Sciatic nerve (tissue), 2 donors: ENCODE measurements at regions not wholly inside any gene's neighbourhood (a gene's known extent, or its start where the extent isn't known, plus 50 kb on each side); places are given as distances from the start of the nearest gene placed in this dataset.
"Not testable (repeated sequence)": the region's sequence is repeated elsewhere in the genome, so short reads cannot be mapped to it uniquely, and the experiment has no call there.

Experiments
- ATAC-seq: fragments of 200-7000 bp; cut with Tn5 transposase; one replicate; pipeline ENCODE4 v1.9.1; 2020; ENCODE audit warnings: mild to moderate bottlenecking, moderate library complexity
- DNase-seq: peaks from one replicate; pipeline ENCODE4 v3.0.0-alpha.2; 2020; ENCODE audit warnings: low spot score
- intact Hi-C: fragments of 100-400 bp; cut with DNase I; formaldehyde crosslinking; loops from one replicate; pipeline ENCODE4 v1.14.2; 2022
- donor health status: DM: no; HTN: no; CAD: no.
- donor health status: DM: no; HTN: no; CAD: no.

DNA sequence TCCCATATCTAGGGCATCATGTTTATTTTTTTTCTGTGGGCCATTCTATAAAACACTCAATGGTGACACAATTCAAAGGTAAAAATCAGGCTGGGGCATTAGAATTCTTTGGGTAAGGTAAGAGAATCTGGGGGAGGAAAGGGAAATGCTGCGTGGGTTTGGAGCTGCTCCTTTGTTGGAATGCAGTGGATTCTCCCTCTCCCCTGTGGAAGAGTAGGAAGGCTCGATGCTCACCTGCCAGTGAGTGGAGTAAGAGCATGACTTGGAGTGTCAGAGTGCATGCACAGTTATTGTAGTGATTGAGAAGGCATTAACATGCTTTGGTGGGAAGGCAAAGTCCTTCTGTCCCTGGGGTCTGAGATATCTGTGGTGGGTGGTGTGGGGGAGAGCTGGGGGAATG is 280.0 kb downstream of the PDCD6IP start:
- ATAC-seq: no peak
- intact Hi-C loops: no loop called here
- DNase-seq: no peak

DNA sequence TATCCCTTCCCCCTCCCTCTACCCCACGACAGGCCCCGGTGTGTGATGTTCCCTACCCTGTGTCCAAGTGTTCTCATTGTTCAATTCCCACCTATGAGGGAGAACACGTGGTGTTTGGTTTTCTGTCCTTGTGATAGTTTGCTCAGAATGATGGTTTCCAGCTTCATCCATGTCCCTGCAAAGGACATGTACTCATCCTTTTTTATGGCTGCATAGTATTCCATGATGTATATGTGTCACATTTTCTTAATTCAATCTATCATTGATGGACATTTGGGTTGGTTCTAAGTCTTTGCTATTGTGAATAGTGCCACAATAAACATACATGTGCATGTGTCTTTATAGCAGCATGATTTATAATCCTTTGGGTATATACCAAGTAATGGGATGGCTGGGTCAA is 281.4 kb downstream of the PDCD6IP start:
- intact Hi-C loops: not testable (repeated sequence)

DNA sequence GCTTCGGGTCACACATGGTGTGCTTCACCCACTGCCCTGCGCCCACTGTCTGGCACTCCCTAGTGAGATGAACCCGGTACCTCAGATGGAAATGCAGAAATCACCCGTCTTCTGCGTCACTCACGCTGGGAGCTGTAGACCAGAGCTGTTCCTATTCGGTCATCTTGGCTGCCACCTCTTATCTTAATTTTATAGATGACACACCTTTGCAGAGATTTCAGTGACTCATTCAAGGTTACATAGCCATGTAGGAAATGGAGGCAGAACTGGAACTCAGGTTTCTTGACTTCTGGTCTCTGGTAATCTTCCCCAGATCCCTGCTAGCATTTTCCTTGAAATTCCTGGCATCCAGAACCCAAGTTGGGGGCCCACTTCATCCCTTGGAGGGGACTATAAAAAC is 291.9 kb downstream of the PDCD6IP start:
- ATAC-seq, DNase-seq, intact Hi-C loops: not testable (repeated sequence)

More for the DNA sequence above, 281.4 kb downstream of the PDCD6IP start:
- not testable (repeated sequence) for ATAC-seq, DNase-seq

DNA sequence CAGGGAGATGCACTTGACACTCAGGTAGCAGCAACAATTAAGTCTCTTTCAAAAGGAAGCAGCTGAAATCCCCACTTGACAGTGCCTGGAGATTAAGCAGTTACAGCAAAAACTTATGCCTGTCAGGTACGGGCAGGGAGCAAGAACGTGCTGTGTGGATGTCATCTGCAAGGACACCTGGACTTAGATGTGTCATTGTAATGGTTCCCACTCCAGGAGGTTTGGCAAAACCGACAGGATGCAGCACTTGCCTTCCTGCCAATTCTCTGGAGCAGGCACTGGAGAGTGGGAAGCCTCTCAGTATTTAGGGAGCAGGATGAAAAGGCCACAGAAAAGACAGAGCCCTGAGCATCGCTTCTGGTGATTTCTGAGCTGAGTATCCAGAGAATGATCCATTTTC is 292.4 kb downstream of the PDCD6IP start:
- DNase-seq: no peak
- intact Hi-C loops: no loop called here
- ATAC-seq: no peak

DNA sequence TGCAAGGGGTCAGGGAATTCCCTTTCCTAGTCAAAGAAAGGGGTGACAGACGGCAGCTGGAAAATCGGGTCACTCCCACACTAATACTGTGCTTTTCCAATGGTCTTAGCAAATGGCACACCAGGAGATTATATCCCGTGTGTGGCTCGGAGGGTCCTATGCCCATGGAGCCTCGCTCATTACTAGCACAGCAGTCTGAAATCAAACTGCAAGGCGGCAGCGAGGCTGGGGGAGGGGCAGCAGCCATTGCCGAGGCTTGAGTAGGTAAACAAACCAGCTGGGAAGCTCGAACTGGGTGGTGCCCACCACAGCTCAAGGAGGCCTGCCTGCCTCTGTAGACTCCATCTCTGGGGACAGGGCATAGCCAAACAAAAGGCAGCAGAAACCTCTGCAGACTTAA is 295.9 kb downstream of the PDCD6IP start:
- intact Hi-C loops, DNase-seq, ATAC-seq: not testable (repeated sequence)

DNA sequence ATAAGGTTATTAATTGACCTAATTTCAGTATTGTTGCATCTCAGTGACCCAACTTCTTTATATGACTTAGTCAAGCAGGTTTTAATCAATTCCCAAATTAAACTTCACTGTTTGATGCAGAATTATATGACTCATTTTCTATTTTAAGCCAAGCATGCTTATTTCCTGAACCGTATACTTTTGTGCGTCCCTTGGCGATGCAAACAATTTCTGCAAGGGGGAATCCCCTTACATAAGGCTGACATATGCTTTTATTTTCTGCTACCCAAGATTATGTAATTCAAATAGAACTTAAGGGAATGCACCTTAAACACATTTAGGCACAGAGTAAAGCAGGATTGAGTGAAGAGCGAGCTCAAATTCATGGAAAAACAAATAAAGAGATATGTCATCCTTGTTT is 303.9 kb downstream of the PDCD6IP start:
- no peak for DNase-seq
- no peak for ATAC-seq
- intact Hi-C loops: no loop called here

DNA sequence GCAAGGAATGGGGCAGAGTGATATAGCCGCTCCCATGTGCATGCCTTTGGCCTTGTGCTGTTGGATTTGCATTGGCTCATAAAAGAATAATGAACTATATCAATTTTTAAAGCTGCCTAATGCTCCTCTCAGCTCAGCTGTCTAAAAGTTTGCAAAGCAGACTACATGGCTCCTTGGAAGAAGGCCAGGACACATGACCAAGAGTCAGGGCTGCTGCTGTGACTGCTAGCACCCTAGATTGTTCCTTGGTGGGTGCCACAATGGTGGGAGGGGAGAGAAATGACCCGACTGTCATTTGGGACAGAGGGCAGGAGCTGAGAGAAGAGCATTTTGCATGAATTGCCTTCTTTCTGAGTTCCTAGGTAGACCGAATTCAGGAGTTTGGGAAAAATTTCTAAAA is 307.9 kb downstream of the PDCD6IP start:
- ATAC-seq: no peak
- intact Hi-C loops: no loop called here
- no peak for DNase-seq

DNA sequence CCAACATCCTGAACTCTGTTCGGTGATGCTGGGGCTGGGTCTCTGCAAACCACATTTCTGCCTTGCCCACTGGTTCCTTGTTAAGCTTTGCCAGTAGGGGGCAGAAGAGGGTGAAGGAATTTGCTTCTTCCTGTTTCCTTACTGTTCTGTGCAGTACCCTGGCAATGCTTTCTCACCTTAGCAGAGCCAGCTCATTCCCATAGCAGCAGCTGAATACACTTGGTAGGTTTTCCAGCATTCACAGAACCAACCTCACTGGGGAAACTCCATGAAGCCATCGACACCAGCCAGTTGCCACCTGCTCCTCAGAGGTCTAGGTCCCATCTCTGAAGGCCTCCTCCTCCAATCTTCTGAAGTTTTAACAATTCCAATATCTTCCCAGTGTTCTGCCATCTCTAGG is 308.4 kb downstream of the PDCD6IP start:
- intact Hi-C loops: no loop called here
- ATAC-seq (no peak), DNase-seq (no peak)

DNA sequence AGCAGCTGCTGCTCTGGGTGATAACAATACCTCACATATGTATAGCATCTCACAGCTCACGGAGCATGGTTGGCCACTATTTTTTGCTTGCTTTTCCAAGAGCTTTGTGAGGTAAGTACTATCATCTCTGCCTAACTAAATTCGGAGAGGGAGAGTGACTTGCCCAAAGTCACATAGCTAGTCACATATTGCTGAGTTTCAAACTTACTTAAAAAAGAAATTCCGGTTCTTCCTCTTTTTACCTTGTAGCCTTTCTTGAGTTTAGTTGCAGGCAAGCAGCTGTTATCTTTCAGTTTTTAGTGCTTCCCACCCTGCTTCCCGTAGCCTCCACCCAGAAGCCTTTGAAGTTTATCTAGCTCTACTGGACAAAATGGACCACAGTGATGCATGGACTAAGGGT is 309.2 kb downstream of the PDCD6IP start:
- no peak for ATAC-seq
- intact Hi-C loops: no loop called here
- DNase-seq: no peak

DNA sequence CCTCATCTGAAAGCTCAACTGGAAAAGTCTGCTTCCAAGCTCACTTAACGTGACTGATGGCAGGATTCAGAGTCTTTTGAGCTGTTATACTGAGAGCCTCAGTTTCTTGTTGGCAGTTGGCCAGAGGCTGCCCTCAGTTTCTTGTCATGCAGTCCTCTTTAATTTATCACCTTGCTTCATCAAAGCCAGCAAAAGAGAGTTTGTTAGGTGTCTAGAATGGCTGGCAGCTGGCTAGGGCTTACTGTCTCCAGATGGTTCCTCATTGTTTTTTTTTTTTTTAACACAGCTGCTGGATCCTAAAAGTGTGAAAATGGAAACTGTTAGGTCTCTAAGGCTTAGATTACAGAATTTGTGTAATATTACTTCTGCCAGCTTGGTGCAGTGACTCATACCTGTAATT is 310.6 kb downstream of the PDCD6IP start:
- intact Hi-C loops: no loop called here
- ATAC-seq: no peak
- DNase-seq: no peak

DNA sequence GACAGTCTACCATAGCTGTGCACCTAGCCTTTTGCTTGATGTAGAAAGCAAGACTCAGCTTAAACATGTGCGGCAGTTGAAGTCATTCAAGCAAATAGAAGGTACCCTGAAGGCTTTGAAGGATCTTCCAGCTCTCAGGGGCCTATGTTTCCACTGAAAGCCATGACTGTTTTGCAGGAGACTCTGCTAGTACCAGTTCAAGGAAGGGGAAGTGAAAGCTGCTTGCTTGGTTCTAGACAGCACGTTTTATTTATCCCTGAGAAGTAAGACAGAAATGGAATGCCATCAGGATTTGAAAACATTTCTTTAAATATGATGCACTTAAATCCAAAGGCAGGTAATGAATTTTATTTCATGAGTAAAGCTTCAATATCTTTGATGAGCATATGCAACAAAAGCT is 311.4 kb downstream of the PDCD6IP start:
- intact Hi-C loops: no loop called here
- DNase-seq: no peak
- ATAC-seq: no peak

DNA sequence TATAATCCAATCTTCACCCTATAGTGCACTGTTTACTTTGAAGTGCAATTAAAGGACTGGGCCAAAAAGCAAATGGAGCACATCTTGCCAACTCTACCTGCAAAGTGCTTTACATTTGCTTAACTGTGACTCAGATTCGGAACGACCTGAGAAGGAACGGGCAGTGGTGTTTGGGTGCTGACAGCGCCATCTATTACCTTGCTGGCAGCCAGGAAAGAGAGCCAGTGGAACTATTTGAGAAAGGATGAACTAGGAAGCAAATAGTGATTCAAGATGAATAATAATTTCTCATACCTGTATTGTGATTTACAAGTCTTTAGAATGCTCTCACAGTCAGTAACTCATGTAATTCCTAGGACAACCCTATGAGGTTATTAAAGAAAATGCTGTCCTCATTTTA is 312.9 kb downstream of the PDCD6IP start:
- ATAC-seq (no peak), DNase-seq (no peak)
- intact Hi-C loops: no loop called here

DNA sequence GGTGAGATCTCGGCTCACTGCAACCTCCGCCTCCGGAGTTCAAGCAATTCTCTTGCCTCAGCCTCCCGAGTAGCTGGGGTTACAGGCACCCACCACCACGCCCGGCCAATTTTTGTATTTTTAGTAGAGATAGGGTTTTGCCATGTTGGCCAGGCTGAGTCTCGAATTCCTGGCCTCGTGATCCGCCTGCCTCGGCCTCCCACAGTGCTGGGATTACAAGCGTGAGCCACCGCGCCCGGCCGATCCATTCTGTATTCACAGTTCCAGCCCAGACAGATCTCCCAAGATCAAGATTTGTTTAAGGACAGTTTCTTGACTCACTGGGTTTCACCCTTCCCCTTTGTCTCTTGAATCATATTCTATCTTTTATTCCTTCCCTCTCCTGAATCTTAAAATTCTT is 313.8 kb downstream of the PDCD6IP start:
- ATAC-seq, DNase-seq, intact Hi-C loops: not testable (repeated sequence)

DNA sequence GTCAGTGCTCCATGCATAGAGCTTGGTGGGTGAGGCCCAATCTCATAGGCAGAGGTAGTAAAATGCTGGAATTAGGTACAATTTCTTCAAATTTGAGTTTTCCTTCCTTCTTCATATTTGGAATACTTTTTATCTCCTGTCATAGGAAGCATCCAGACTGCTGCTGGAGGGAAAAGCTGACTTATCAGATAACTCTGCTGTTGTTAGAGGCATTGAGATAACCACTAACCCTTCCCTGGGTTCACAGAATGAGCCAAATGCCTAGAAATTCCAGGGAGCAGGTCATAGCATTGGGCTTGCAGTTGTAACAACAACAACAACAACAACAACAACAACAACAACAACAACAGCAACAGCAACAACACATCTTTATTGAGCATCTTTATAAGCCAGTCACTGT is 332.7 kb downstream of the PDCD6IP start:
- DNase-seq (no peak), ATAC-seq (no peak)
- intact Hi-C loops: no loop called here

DNA sequence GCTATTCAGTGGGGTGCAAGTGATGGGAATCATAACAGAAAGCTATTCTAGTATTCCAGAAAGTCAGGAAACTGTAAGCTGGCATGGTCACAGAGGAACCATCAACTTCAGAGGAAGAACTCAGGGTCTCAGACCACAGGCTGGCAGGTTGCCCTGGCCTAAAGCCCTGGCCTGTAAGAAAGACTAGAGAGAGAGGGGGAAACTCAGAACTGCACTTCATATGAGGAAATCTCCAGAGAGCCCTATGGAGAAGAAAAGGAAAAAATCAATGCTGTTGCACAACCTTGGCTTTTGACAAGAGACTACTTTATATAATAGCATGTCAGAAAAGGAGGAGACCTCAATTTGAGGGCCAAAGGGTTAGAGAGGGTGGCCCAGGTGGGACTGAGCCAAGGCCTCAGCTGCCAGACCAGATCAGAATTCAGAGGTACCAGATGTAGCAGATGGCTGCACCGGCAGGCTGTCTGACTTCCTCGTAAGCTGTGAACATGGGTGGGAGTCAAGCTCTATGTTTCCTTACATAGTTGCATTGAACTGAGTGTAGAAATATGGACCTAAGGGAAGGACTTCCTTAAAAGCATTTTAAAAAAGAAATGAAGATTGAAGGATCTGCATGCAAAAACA is 333.8 kb downstream of the PDCD6IP start:
- ATAC-seq (peak; percentile 63), DNase-seq (no peak)
- intact Hi-C loops: no loop called here

DNA sequence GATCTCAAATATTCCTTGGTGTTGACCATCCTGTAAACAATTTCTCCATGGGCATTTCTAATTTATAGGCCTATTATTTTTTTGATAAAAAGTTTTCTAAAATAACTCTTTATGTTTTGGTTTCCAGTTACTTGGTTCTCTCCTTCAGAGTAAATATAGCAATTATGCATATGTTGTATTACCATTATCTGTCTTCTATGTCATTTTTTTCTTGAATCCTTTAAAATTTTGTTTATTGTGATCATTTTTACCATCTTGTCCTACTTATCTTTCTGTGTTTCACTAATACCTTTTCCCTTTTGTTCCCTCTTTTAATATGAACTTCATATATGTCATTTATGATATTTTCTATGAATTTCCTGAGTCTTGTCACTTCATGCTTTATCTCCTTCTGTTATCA is 341.1 kb downstream of the PDCD6IP start:
- ATAC-seq: no peak
- no peak for DNase-seq
- intact Hi-C loops: no loop called here

DNA sequence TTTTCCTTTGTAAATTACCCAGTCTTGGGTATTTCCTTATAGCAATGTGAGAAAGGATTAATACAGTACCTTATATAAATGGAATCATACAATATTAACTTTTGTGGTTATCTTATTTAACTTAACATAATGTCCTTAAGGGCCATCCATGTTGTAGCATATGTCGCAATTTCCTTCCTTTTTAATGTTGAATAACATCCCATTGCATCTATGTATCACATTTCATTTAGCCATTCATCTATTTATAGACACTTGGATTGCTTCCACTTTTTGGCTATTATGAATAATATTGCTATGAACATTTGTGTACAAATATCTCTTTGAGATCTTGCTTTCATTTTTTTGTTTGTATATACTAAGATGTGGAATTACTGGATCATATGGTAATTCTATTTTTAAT is 342.2 kb downstream of the PDCD6IP start:
- ATAC-seq (no peak), DNase-seq (no peak)
- intact Hi-C loops: no loop called here

DNA sequence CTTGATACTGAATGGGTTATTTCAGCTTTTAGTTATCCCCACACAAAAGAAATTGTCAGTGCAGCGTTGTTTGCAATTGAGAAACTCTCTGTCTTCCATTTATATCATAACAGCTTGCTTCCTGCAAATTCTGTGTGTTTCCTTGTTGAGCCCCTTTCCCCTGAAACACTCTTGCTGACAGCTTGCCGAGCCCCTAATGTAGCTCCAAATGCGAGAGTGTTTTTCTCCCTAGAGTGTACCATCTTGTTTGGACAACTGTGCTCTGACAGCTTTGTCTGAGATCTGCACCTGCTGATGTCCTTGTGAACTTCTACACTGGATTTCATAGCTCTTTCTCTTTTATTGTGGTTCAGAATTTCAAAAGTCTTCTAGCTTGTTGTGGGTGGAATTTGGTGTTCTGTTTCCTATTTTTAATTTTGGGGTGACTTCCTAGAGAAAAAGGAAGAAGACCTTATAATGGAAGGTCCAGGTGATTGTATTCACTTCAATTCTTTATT is 343.5 kb downstream of the PDCD6IP start:
- no peak for ATAC-seq
- intact Hi-C loops: no loop called here
- no peak for DNase-seq

DNA sequence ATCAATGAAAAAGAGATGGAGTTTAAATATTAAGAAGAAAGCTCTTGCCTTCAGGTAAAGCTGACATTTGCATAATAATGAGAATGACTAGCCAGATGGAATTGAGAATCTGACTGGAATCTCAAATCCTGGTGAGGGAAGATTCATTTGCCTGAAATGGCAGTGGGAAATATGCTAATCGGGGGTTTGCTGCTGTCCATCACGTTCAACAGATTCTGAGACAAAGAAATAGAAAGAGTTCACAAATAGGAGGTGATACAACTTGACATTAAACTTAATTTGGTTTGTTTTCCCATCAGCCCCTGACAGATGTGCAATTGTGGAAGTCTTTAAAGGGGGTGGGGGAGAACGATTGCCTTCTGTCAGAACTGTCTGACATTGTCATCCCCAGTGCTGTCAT is 347.4 kb downstream of the PDCD6IP start:
- intact Hi-C loops: no loop called here
- DNase-seq (no peak), ATAC-seq (no peak)

DNA sequence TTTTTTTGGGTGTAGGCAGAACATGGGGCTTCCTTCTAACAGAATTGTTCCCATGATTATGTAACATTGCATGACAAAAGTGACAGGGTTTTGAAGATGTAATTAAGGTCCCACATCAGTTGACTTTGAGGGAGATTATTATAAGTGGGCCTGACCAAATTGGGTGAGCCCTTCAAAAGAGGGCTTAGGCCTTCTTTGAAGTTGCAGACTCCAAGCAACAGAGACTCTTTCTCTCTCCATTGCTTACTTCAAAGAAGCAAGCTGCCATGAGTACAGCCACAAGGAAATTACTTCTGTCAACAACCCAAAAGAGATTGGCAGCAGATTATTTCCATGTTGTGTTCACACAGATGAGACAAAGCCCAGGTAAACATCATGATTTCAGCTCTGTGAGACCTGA is 348.2 kb downstream of the PDCD6IP start:
- ATAC-seq (no peak), DNase-seq (no peak)
- intact Hi-C loops: no loop called here

DNA sequence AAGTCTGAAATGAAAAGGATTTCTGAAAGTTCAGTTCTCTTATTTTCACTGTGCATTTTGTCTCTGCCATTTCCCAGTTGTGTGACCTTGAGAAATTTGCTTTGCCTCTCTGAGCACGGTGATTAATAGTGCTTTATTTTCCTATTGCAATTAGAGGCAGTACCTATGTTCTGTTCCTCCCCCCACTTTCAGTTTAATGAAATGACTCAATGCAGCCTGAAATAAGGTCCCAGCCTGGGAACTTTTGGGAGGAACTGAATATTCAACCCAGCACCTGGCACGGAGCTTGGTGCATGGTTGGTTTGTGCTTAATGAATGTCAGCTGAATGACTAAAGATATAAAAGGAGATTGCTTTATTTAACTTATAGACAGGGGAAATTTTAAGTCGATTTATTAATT is 352.6 kb downstream of the PDCD6IP start:
- intact Hi-C loops: no loop called here
- DNase-seq (no peak), ATAC-seq (no peak)
